AML-193 (cell line): ENCODE measurements at regions not wholly inside any gene's neighbourhood (a gene's known extent, or its start where the extent isn't known, plus 50 kb on each side); places are given as distances from the start of the nearest gene placed in this dataset.

Experiments used
- DNase-seq, 2 experiments: peaks; one replicate each; lab custom pipeline; 2025; lab: John Stamatoyannopoulos, UW

DNA sequence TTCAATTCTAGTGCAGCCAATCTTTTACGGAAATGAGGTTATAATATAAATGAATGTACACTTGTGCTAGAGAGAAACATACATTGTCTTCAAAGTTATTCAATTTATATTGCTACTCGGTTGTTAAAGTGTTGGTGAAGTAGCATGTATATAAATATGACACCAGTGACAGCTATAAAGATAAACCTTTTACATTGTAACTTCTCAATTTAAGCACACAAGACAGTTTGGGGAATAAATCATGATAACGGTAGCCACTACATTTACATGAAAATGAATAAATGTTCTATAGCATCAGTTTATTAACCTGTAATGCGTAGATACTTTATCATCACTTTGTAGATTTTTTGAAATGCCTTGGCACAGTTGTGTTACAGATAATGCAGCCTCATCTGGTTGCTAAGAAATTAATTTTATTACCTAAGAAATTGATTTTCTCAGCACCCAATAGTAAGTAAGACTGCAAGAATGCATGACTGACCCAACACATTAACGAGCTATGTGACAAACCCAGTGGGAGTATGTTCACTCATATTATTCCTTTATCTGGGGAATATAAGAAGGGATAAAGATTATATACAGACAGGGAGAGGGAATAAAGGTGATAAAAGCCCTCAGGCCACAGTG lies 283.9 kb upstream of the NPVF start:
- no peak for DNase-seq

DNA sequence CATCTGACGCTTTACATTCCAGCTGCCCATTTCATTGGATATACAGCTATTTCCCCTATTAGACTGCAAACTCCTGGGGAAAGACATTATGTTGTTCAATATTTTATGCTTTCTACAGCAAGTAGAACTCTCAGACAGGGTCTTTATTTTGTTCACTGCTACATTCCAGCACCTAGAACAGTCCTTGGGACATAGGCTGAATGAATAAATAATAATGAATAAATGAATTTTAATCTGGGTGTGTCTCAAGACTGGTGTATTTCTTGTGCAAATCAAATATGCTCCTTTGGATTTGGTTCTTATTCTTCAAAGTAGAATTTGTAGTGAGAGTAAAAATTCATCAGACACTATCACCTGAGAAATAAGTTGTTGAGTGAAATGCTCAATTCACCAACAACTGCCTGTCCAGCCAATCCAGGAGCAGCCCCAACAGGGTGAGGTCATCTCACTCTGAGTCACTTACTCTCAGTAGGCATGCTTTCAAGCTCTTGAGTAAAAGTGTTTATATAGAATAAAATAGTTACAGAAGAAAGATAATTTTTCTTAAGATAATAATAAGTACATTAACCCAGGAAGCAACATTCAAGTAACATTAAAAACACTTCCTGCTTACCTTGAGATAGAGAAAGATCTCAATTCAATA lies 287.5 kb upstream of the NPVF start:
- DNase-seq = no peak

DNA sequence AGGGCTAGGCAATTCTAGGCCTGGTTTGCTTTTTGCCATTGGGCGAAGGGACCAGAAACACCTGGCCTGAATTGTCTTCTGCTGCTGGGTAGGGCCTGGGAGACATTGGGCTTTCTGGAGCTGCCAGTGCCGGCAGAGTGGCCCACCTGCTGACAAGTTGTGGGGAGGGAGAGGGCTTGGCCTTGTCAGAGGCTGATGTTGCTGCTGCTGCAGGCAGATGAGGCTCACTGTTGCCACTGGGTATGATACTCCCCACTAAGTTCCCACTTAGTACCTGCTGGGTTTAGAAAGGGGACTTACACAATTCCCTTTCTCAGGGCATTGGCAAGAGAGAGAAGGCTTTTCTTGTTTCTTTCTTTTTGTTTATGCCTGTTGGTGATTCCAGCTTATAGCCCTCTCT lies 289.6 kb upstream of the NPVF start:
- no peak for DNase-seq

DNA sequence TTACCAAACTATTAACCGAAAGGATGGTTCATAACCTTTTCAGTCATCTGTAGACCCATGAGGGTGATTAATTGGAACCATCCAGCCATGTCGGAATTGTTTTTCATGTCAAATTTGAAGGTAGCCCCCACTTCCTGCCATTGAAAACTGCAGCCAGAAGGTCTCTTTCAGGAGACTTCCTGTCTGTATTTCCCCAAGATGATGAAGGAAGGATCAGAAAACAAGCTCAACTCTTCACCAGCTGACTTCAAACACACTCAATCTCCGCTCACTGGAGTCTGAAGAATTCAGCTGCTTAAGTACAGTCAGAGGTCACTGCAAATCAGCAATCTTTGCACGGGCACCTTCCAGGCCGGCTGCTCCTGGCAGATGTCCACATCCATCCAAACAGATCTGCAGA lies 291.7 kb upstream of the NPVF start:
- DNase-seq = no peak

DNA sequence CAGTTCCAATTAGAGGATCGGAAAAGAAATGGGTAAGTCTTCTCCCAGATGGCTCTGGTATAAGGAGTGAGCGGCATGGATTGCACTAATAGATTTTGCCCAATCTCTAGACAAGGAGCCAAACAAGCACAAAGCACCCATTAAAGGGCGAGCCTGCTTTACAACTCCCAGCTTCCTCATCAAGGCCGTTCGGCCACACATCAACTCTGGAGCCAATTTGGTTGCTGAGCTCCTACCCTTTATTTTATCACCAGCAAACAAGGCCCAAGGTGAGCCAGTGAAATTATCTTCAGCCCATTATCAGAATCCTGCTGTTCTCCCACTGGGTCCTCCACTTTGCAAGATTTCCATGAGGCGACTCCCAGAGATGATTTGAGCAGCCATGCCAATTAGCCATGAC lies 292.2 kb upstream of the NPVF start:
- no peak for DNase-seq

DNA sequence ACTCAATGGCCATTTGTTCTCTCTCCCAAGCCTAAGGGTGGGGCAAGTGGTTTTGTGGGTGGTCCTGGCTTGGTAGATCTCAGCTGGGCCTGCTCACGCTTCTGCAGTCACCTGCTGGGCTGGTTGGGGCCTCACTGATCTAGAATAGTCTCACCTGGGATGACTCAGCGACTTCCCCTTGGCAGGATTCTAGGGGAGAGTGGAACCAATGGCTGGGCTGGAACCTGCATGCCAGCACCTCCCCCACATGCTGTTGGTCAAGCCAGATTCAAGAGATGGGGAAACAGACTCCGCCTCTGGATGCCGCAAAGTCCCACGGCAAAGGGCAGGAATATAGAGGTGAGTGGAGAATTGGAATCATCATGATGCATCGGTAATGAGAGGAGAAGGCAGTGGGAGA lies 292.9 kb upstream of the NPVF start:
- DNase-seq = no peak

DNA sequence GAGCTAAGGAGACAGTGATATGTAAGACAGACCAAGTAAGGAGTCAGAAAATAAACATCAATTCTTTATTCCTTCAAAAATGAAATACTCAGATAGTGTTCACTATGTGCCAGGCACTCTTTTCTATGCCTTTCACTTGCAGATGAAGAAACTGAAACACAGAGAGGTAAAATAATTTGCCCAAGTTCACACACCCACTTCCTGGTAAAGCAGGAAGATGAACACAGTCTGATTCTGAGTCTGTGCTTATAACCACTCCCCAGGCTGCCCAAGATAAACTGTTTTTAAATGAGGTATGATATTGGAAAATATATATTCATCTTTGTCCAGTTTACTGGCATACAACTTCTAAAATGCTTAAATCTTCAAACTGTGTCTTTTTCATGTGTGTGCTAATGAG lies 294.4 kb upstream of the NPVF start:
- DNase-seq = no peak

DNA sequence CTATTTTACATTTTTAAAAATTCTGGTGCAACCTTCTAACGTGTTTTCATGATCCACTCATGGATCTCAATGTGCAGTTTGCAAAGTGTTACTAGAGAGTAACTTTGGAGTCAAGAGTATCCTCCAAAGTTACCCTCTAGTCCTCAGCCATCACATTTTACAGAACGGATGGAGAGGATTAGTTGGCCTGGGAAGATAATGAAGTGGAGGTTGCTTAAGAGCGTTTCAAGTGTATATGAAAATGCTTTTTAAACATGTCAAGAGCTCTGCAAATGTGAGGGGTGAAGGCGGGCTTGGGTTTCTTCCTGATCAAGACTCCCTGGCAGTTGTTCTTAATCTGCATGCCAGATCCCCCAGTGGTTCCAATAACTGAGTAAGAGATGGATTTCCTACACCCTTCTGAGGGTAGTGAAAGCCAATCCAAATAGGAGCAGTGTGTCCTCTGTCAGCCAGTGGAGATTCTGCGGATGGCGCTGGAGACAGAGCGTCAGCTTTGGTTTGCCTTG lies 299.4 kb upstream of the NPVF start:
- DNase-seq = no peak

DNA sequence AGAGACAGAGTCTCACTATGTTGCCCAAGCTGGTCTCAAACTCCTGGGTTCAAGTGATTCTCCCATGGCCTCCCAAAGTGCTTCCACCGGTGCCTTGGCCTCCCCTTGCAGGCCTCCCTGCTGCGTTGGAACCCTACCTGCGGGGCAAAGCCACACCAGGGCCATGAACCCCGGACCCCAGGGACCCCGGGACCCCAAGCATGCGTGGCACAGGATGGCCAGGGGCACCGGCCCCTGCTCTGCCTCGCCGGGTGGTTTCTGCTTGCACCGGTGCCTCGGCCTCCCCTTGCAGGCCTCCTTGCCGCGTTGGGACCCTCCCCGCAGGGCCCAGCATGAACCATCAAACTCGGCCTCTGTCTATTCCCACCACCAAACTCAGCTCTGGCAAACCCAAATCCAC lies 301.0 kb upstream of the NPVF start:
- DNase-seq = no peak

DNA sequence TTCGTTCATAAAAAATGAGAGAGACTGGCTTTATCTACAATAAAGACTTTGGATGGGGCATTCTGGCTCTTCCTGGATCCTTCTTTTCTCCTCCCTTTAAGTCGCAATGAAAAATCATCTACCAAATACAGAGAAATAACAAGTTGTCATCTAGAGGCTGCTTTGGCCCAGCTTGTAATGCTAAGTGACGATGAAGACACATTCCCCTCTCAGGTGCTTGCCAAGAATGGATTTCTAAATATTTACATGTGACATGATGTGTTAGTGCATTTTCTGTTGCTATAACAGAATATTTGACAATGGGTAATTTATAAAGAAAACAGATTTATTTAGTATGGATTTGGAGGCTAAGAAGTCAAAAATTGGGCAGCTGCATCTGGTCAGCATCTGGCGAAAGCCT lies 308.6 kb upstream of the NPVF start:
- no peak for DNase-seq

DNA sequence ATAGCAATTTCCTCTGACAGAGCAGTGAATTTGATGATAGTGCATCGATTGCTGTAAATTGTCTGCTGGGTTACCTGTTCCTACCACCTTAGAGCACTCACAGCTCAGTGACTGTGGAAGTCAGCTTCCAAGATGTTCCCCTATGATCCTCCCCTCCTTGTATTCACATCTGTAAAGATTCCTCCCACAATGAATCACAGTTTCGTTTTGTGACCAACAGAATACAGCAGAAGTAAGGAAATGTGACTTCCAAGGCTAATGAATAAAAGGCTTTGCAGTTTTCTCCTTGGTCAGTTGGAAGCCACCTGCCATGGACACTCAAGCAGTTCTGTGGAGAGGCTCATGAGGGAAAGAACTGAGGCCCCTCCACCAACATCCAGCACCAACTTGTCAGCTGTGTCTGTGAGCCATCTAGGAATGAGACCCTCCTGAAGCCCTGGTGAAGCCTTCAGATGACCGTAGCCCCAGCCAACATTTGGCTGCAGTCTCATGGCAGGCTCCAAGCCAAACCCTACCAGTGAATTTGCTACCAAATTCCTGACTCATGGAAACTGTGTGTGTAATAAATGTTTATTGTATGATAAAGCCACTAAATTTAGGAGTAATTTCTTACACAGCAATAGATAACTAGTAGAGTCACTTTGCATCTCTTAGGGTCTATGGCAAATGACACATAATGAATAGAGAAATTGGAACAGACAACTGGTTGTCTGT lies 309.5 kb upstream of the NPVF start:
- no peak for DNase-seq

DNA sequence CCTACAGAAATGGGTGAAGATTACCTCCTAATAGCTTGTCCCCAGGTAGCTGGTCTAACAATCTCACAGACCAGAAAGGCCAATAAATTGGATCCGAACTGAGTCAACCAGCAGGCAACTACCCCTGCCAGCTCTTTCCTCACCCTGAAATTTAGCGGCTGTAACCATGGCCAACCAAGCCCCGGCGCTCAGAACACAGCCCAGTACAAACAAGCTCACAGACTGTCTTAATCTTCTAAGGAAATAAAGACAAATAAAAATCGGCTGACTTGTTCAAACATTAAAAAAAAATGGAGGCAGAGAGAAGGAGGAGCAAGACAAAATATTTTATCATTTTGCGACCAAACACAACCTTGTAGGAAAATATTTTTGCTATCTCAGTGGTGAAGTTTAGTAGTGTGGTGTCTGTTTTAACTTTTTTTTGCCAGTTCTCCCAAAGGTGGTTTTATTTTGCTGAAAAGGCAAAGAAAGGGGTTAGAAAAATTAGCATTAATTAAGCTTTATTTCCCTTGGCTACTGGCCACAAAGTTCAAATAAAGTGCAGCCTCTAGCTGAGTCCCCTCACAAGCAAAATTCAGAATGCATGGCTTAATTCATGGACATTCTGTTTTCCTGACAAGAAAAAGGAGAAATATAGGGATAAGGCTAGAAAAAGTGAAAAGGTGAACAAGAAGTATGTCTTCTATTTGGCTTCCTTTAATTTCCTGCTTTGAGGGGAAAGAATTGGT lies 313.0 kb upstream of the NPVF start:
- DNase-seq = no peak

DNA sequence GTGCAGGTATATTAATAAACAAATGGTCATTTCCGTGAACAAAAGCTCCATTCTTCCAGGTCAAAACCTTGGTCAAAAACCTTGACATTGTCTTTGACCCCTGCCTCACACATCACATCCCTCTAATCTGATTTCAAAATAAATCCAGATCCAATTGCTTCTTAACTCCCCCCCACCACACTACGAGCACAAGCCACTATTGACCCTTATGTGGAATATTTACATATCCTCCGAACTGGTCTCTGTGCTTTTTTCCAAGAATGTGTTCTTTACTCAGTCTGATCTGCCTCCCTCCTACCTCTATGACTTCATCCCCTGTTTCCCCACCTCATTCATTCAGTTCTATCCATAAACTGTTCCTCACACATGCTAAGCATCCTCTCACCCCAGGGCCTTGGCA lies 313.6 kb upstream of the NPVF start:
- DNase-seq = no peak

DNA sequence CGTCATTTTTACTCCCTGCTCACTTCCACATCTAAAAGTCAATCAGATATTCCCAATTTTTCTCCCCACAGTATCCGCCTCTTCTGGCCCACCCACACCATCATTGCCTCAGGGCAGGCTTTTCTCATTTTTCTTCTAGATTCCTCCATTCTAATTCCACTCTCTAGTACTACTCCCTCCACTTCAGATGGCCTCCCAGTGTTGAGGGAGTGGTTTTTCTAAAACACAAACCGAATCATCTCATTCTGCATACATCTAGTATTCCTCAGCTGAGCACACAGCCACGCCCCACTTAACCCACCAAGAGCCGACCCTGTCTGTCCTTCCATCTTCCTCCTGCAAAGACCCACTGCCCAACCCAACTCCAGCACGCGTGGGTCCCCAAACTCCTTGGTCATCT lies 314.9 kb upstream of the NPVF start:
- no peak for DNase-seq

DNA sequence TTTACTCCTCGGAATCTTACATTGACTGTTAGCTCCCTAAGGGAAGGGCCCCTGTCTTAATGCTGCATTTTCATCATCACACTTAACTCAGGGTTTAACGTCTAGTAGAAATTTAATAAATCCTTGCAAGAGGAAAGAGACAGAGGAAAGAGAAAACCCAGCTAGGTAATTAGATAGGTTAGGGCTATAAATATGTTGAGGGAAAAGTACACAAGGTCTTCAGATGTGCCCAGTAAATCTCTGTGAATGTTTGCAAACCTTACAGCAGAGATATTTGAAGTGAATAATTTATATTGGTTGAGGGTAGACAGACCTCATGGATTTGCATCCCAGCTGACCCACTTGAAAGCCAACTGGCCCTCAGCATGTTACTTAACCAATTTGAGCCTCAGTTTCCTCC lies 315.5 kb upstream of the NPVF start:
- no peak for DNase-seq

DNA sequence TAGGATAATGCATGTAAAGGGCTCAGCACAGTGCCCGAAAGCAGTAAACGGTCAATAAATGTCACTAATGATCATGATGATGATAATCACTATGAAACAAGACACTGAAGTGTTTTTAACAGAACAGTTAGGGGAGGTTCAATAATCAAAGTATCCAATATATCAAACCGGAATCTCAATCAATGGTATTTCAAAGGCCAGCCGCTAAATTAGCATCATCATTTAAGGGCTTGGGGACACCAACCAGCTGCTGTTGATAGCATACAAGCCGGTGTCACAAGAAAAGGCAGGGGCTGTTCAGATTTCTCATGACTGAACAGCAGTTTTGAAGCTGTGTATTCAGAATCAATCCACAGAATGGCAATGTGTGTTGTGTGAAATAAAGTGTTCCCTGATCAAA lies 316.0 kb upstream of the NPVF start:
- no peak for DNase-seq

DNA sequence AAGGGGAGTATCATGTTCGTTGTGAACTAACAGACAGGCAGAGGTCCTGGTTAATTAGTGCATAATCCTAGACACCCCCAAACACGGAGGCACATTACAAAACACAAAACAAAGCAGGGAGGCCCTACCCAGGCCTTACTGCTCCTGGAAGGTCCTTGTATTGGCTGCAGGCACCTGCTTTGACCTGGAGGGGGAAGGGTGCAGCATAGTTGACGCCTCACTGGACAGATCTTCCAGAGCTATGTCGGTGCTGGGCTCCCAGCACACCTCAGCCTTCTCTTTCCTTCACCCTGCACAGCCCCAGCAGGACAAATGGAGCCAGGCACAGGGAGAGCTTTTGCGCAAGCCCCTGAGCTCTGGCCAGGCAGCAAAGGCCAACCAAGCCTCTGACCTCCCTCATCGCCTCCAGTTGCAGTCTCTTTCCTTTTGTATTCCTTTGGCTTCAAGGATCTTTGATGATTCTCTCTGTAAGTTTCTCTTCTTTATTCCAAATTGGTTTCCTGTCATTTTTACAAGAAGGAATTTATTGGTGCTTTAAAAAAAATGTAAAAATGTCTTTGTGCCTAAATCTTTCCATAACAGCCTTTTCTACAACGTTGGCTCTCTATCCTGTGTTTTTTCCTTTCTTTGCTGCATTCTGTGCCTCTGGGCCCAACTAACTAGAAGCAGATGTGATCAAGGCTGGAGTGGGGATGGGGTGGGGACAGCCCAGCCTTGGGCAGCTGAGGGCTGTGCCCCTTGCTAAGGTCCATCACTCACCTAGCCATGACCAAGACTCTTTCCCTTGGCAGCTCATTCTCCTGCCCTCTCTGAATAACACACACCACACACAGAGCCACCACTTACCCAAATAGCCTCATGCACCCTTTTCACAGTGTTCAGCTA lies 317.1 kb upstream of the NPVF start:
- DNase-seq = no peak

DNA sequence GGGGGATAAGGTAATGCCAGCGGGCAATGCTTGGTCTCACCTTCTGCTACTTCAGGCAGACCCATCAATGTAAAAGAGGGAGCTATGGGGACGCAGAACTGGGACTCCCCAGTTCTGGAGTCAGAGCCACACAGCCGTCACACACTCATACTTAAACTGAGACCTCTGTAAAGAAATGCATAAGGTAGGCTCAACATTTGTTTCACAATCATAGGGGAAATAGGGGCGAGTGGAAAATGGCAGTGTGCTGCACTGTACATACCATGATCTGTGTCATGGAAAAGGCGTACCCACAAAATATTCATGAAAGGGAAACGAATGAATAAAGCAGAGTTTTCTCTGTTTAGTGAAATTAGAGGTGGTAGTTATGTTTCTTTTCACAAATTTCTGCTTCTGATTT lies 318.0 kb upstream of the NPVF start:
- DNase-seq = no peak

DNA sequence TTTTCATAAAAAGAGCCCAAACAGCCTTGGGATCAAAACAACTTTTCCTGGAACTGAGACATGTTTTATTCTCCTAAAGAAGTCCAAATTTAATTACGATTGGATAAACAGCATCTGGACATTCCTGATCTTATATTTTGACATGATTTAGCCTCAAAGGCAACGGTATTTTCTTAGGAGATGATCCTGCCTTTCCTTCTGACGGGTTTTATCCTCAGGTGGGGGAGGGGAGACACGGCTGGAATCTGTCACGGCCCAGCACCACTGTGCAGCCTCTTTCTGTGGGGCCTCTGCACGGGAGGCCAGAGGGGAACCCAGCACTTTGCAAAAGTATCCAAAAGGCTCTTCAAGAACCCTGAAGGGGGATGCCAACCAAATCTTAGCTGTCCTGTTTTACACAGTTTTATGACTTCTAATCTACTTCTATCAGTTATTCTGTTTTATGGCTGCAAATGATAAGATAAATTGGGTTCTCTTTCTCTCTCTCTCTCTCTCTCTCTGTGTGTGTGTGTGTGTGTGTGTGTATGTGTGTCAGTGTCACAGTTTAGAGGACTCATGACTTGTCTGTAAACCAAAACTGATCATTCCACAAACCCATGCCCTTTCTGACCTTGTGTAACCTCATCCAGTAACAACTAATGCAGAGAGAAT lies 321.1 kb upstream of the NPVF start:
- DNase-seq = no peak

DNA sequence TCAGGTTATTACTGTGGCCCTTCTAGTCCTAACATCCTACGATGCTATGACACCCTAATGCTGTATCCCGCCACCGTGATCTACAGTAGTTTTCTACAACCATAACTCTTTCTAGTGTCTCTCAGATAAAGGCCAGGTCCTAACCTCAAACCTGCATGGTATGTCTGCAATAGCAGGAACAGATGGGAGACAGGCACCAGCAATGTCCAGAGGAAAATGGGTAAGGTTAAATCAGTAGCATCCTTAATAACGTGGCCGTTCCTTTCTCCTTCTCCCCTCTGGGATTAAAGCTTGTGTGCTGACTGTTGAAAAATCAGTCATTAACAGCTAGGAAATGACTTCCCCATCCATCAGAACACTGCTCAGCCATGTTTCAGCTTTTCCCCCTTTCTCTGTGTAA lies 321.9 kb upstream of the NPVF start:
- no peak for DNase-seq

DNA sequence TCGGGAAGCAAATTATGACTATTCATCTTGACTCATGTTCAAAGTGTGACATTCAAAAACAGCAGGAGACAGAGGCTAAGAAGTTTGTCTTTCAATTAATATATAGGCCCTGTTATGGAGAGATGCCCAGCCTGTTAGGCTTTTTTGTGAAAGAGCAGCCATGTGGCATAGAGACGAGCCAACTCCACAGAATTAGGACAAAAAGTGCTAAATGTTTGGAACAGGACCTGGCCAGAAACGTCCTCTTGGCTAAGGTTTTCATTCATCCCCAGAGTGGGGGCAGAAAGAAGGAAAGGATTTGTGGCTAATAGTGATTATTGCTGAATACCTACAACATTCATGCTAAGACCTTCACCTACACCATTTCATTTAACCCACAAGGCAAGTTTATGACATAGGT lies 324.7 kb upstream of the NPVF start:
- no peak for DNase-seq
